GM23338 (cell line): ENCODE measurements at regions not wholly inside any gene's neighbourhood (a gene's known extent, or its start where the extent isn't known, plus 50 kb on each side); places are given as distances from the start of the nearest gene placed in this dataset.

Experiments
- ATAC-seq: fragments of 200-7000 bp; cut with Tn5 transposase; 3 replicates; pipeline ENCODE4 v1.9.1; 2020
- DNase-seq: peaks from one replicate; pipeline ENCODE4 v3.0.0-alpha.2; 2015; ENCODE audit warnings: low spot score
- H2AFZ ChIP-seq: fragments of 200-600 bp; sonication (generic); 2 replicates; pipeline ENCODE4 v1.8.0; 2016; ENCODE audit warnings: antibody characterized with exemption, mild to moderate bottlenecking, moderate library complexity
- H3F3A ChIP-seq: fragments of 200-600 bp; sonication (generic); replicated peaks from 2 replicates; pipeline ENCODE4 v1.8.0; 2017; ENCODE audit warnings: antibody characterized with exemption, mixed run types, low read depth
- H3K27ac ChIP-seq: fragments of 200-600 bp; sonication (generic); 2 replicates; pipeline ENCODE4 v1.6.1; 2016; ENCODE audit warnings: low read depth
- H3K27me3 ChIP-seq: fragments of 200-600 bp; sonication (generic); 2 replicates; pipeline ENCODE4 v1.8.0; 2016; ENCODE audit warnings: mild to moderate bottlenecking, mixed run types, moderate library complexity; ENCODE audit not compliant: insufficient read depth
- H3K36me3 ChIP-seq: fragments of 200-600 bp; sonication (generic); 2 replicates; pipeline ENCODE4 v1.8.0; 2016; ENCODE audit warnings: mild to moderate bottlenecking; ENCODE audit not compliant: insufficient read depth
- H3K4me1 ChIP-seq: fragments of 200-600 bp; sonication (generic); 2 replicates; pipeline ENCODE4 v1.8.0; 2016; ENCODE audit warnings: mild to moderate bottlenecking, moderate library complexity; ENCODE audit not compliant: insufficient read depth
- H3K4me2 ChIP-seq: fragments of 200-600 bp; sonication (generic); 2 replicates; pipeline ENCODE4 v1.7.1; 2017; ENCODE audit warnings: mixed run types
- H3K4me3 ChIP-seq: fragments of 200-600 bp; sonication (generic); 2 replicates; pipeline ENCODE4 v1.6.1; 2016; ENCODE audit warnings: mixed run types
- H3K79me2 ChIP-seq: fragments of 200-600 bp; sonication (generic); replicated peaks from 2 replicates; pipeline ENCODE4 v1.8.0; 2017; ENCODE audit warnings: mild to moderate bottlenecking; ENCODE audit not compliant: insufficient read depth
- H3K9me2 ChIP-seq: fragments of 200-600 bp; sonication (generic); 2 replicates; pipeline ENCODE4 v1.8.0; 2017; ENCODE audit not compliant: insufficient read depth
- H4K20me1 ChIP-seq: fragments of 200-600 bp; sonication (generic); replicated peaks from 2 replicates; pipeline ENCODE4 v1.8.0; 2017; ENCODE audit warnings: mild to moderate bottlenecking; ENCODE audit not compliant: insufficient read depth
- H3K27ac Mint-ChIP-seq: 2 replicates; pipeline ENCODE4 v1.8.0; 2020; ENCODE audit warnings: inconsistent platforms, mild to moderate bottlenecking, moderate library complexity, mixed read lengths
- H3K27me3 Mint-ChIP-seq: 3 replicates; pipeline ENCODE4 v1.8.0; 2022; ENCODE audit warnings: low read depth, mild to moderate bottlenecking, moderate library complexity, mixed read lengths, inconsistent platforms; ENCODE audit not compliant: insufficient read depth, poor library complexity
- H3K36me3 Mint-ChIP-seq: 3 replicates; pipeline ENCODE4 v1.8.0; 2021; ENCODE audit warnings: low read depth, mild to moderate bottlenecking, inconsistent platforms, moderate library complexity, mixed read lengths
- H3K4me1 Mint-ChIP-seq: 3 replicates; pipeline ENCODE4 v1.8.0; 2020; ENCODE audit warnings: mild to moderate bottlenecking, inconsistent platforms, mixed read lengths
- H3K4me3 Mint-ChIP-seq: 3 replicates; pipeline ENCODE4 v1.8.0; 2021; ENCODE audit warnings: moderate library complexity, mild to moderate bottlenecking, inconsistent platforms, mixed read lengths
- H3K9me3 Mint-ChIP-seq: 3 replicates; pipeline ENCODE4 v1.8.0; 2020; ENCODE audit warnings: moderate library complexity, mild to moderate bottlenecking, inconsistent platforms, mixed read lengths
- CREB1 ChIP-seq: fragments of 250-450 bp; sonication (Bioruptor Pico); IDR thresholded peaks from 2 replicates; pipeline ENCODE4 v1.5.0; 2020; ENCODE audit warnings: low read depth, mild to moderate bottlenecking, moderate library complexity
- CTCF ChIP-seq, 2 experiments: fragments of 200-600 bp in 1 of 2; sonication (generic) in 1 of 2; conservative IDR thresholded peaks; 2 replicates each; pipeline versions ENCODE4 v1.5.1 to v1.6.1; 2016 to 2017; ENCODE audit warnings: antibody characterized with exemption in 2 of 2, low read depth in 2 of 2, mild to moderate bottlenecking in 2 of 2, moderate library complexity in 1 of 2
- ETS1 ChIP-seq: IDR thresholded peaks from 2 replicates; pipeline ENCODE4 v1.6.1; 2016; ENCODE audit warnings: antibody characterized with exemption
- EZH2 ChIP-seq: fragments of 200-600 bp; sonication (generic); IDR thresholded peaks from one replicate; pipeline ENCODE4 v1.8.0; 2017; ENCODE audit warnings: antibody characterized with exemption, mild to moderate bottlenecking, low read depth; ENCODE audit not compliant: unreplicated experiment
- EZH2phosphoT487 ChIP-seq: fragments of 200-600 bp; sonication (generic); IDR thresholded peaks from one replicate; pipeline ENCODE4 v1.8.1; 2018; ENCODE audit warnings: antibody characterized with exemption; ENCODE audit not compliant: unreplicated experiment
- JUNB ChIP-seq: IDR thresholded peaks from one replicate; pipeline ENCODE4 v1.6.1; 2016; ENCODE audit warnings: antibody characterized with exemption; ENCODE audit not compliant: unreplicated experiment
- NANOG ChIP-seq: IDR thresholded peaks from 2 replicates; pipeline ENCODE4 v1.6.1; 2016; ENCODE audit warnings: antibody characterized with exemption, borderline replicate concordance
- POLR2AphosphoS5 ChIP-seq: IDR thresholded peaks from 2 replicates; pipeline ENCODE4 v1.6.1; 2016; ENCODE audit warnings: antibody characterized with exemption, low read depth
- REST ChIP-seq: IDR thresholded peaks from one replicate; pipeline ENCODE4 v1.6.1; 2018; ENCODE audit warnings: antibody characterized with exemption; ENCODE audit not compliant: unreplicated experiment
- STAT1 ChIP-seq: IDR thresholded peaks from one replicate; pipeline ENCODE4 v1.6.1; 2016; ENCODE audit warnings: antibody characterized with exemption; ENCODE audit not compliant: unreplicated experiment
- ZNF114 ChIP-seq: fragments of 250-450 bp; sonication (Bioruptor Pico); IDR thresholded peaks from 2 replicates; pipeline ENCODE4 v1.5.0; 2020; ENCODE audit warnings: mild to moderate bottlenecking, moderate library complexity
- ZNF331 ChIP-seq: fragments of 250-450 bp; sonication (Bioruptor Pico); IDR thresholded peaks from 2 replicates; pipeline ENCODE4 v1.5.0; 2020; ENCODE audit warnings: low read depth, mild to moderate bottlenecking, moderate library complexity
- ZNF462 ChIP-seq: fragments of 250-450 bp; sonication (Bioruptor Pico); IDR thresholded peaks from 2 replicates; pipeline ENCODE4 v1.5.0; 2020; ENCODE audit warnings: mild to moderate bottlenecking, moderate library complexity

GRCh38 chr21:35473496-35473895 lies 424.4 kb upstream of the RUNX1 start:
- H3K4me3 Mint-ChIP-seq, result no peak overlapping the region
- TF ChIP-seq EZH2 (no peak), NANOG (no peak), ZNF462 (CRISPR knock-in tag) (no peak), CTCF (conservative IDR thresholded peaks at IDR 0.05; ENCODE audit: low read depth in 2 of 2) (no peak), CREB1 (CRISPR knock-in tag) (no peak), JUNB (no peak), ZNF331 (CRISPR knock-in tag) (no peak), STAT1 (no peak), EZH2phosphoT487 (no peak), REST (no peak), POLR2AphosphoS5 (no peak), ZNF114 (CRISPR knock-in tag) (no peak), ETS1 (no peak)

More at GRCh38 chr21:35473496-35473895, 424.4 kb upstream of the RUNX1 start:
- Histone ChIP-seq H3K4me1 (peaks cover 38% of the 10 kb centered on the region), H3K27me3 (no peaks in the 10 kb centered on the region), H2AFZ (no peak overlapping the region), H3K27ac (no peak overlapping the region), H3K79me2 (no peaks in the 10 kb centered on the region), H4K20me1 (no peaks in the 10 kb centered on the region), H3F3A (no peaks in the 10 kb centered on the region), H3K36me3 (no peaks in the 10 kb centered on the region), H3K9me2 (no peaks in the 10 kb centered on the region), H3K4me3 (no peak overlapping the region), H3K4me2 (no peak overlapping the region)
- Mint-ChIP-seq H3K36me3 (no peaks in the 10 kb centered on the region; the same call in 2 of the 3 replicates), H3K9me3 (no peaks in the 10 kb centered on the region), H3K27ac (no peak overlapping the region), H3K27me3 (peaks cover 1% of the 10 kb centered on the region), H3K4me1 (peaks cover 56% of the 10 kb centered on the region)
- no peak for DNase-seq
- no peak for ATAC-seq
